ENCODE measurements at regions not wholly inside any gene's neighbourhood (a gene's known extent, or its start where the extent isn't known, plus 50 kb on each side); places are given as distances from the start of the nearest gene placed in this dataset.

GRCh38 chr14:84782902-84783301 lies 747.0 kb upstream of the FLRT2 start:
- TF ChIP-seq EZH2 (IDR thresholded peaks at IDR 0.05; ENCODE audit: insufficient read depth, poor library complexity, severe bottlenecking) (no peak), EZH2phosphoT487 (IDR thresholded peaks at IDR 0.05; ENCODE audit: insufficient read depth, low read depth) (no peak)

GRCh38 chr14:84783511-84783910 lies 746.4 kb upstream of the FLRT2 start:
- H3K4me1 ChIP-seq (ENCODE audit: insufficient read depth): no peaks in the 10 kb centered on the region
- no peak overlapping the region for H3K9ac ChIP-seq
- H3F3A ChIP-seq (ENCODE audit: insufficient read depth): no peaks in the 10 kb centered on the region
- H2AFZ ChIP-seq: no peak overlapping the region
- TF ChIP-seq EZH2 (IDR thresholded peaks at IDR 0.05; ENCODE audit: insufficient read depth, poor library complexity, severe bottlenecking) (no peak), EZH2phosphoT487 (IDR thresholded peaks at IDR 0.05; ENCODE audit: insufficient read depth, low read depth) (no peak)
- no peak overlapping the region for H3K4me3 ChIP-seq
- H3K27ac ChIP-seq: no peak overlapping the region
- H3K27me3 ChIP-seq (replicated peaks; ENCODE audit: insufficient read depth): no peaks in the 10 kb centered on the region
- no peaks in the 10 kb centered on the region for H3K36me3 ChIP-seq (ENCODE audit: low read depth)
- in situ Hi-C loops (cut with MboI): no loop called here
- no peaks in the 10 kb centered on the region for H4K20me1 ChIP-seq (ENCODE audit: insufficient read depth)
- DNase-seq: no peak
- 0 to 16% methylated on average over 1 of the region's 1 CpG for WGBS, 2 experiments (ENCODE audit: low coverage in 1 of 2, low lambda C conversion rate in 2 of 2, missing lambda C conversion rate in 2 of 2)
- no peaks in the 10 kb centered on the region for H3K79me2 ChIP-seq (ENCODE audit: insufficient read depth)
- no peaks in the 10 kb centered on the region for H3K9me2 ChIP-seq (ENCODE audit: insufficient read depth)
- H3K9me3 ChIP-seq (ENCODE audit: low read depth): no peaks in the 10 kb centered on the region
- no peak overlapping the region for H3K4me2 ChIP-seq (ENCODE audit: unreplicated experiment)

More at GRCh38 chr14:84782902-84783301, 747.0 kb upstream of the FLRT2 start:
- no peak overlapping the region for H3K9ac ChIP-seq
- no peaks in the 10 kb centered on the region for H3K36me3 ChIP-seq (ENCODE audit: low read depth)
- no peaks in the 10 kb centered on the region for H3F3A ChIP-seq (ENCODE audit: insufficient read depth)
- no peaks in the 10 kb centered on the region for H3K27me3 ChIP-seq (replicated peaks; ENCODE audit: insufficient read depth)
- H3K27ac ChIP-seq: no peak overlapping the region
- H4K20me1 ChIP-seq (ENCODE audit: insufficient read depth): no peaks in the 10 kb centered on the region
- H3K4me1 ChIP-seq (ENCODE audit: insufficient read depth): no peaks in the 10 kb centered on the region
- no peak overlapping the region for H2AFZ ChIP-seq
- H3K79me2 ChIP-seq (ENCODE audit: insufficient read depth): no peaks in the 10 kb centered on the region
- no peak overlapping the region for H3K4me3 ChIP-seq
- in situ Hi-C loops (cut with MboI): no loop called here
- no peak for DNase-seq
- WGBS, 2 experiments (ENCODE audit: low coverage in 1 of 2, low lambda C conversion rate in 2 of 2, missing lambda C conversion rate in 2 of 2): 4 to 5% methylated on average over 1 of the region's 1 CpG
- H3K9me3 ChIP-seq (ENCODE audit: low read depth): no peaks in the 10 kb centered on the region
- H3K4me2 ChIP-seq (ENCODE audit: unreplicated experiment): no peak overlapping the region
- H3K9me2 ChIP-seq (ENCODE audit: insufficient read depth): no peaks in the 10 kb centered on the region

GRCh38 chr14:84785996-84786395 lies 743.9 kb upstream of the FLRT2 start:
- DNase-seq: no peak
- in situ Hi-C loops (cut with MboI): no loop called here
- no peaks in the 10 kb centered on the region for H3K36me3 ChIP-seq (ENCODE audit: low read depth)
- H3K79me2 ChIP-seq (ENCODE audit: insufficient read depth): no peaks in the 10 kb centered on the region
- H3K4me3 ChIP-seq: no peak overlapping the region
- no peak overlapping the region for H3K9ac ChIP-seq
- no peaks in the 10 kb centered on the region for H4K20me1 ChIP-seq (ENCODE audit: insufficient read depth)
- H3K4me2 ChIP-seq (ENCODE audit: unreplicated experiment): no peak overlapping the region
- no peak overlapping the region for H3K27ac ChIP-seq
- no peaks in the 10 kb centered on the region for H3K9me3 ChIP-seq (ENCODE audit: low read depth)
- H3K9me2 ChIP-seq (ENCODE audit: insufficient read depth): no peaks in the 10 kb centered on the region
- H3F3A ChIP-seq (ENCODE audit: insufficient read depth): no peaks in the 10 kb centered on the region
- TF ChIP-seq EZH2 (IDR thresholded peaks at IDR 0.05; ENCODE audit: insufficient read depth, poor library complexity, severe bottlenecking): no peak
- no peaks in the 10 kb centered on the region for H3K4me1 ChIP-seq (ENCODE audit: insufficient read depth)
- no peaks in the 10 kb centered on the region for H3K27me3 ChIP-seq (replicated peaks; ENCODE audit: insufficient read depth)
- H2AFZ ChIP-seq: no peak overlapping the region

GRCh38 chr14:84789012-84789411 lies 740.9 kb upstream of the FLRT2 start:
- no peak overlapping the region for H3K4me2 ChIP-seq (ENCODE audit: unreplicated experiment)

GRCh38 chr14:84792722-84793410 lies 737.1 kb upstream of the FLRT2 start:
- in situ Hi-C loops (cut with MboI): no loop called here
- Histone ChIP-seq H4K20me1 (ENCODE audit: insufficient read depth) (no peaks in the 10 kb centered on the region), H3K79me2 (ENCODE audit: insufficient read depth) (no peaks in the 10 kb centered on the region), H3K9me3 (ENCODE audit: low read depth) (no peaks in the 10 kb centered on the region), H3K9ac (no peak overlapping the region), H3K4me3 (no peak overlapping the region), H3K4me1 (ENCODE audit: insufficient read depth) (no peaks in the 10 kb centered on the region), H2AFZ (no peak overlapping the region), H3K27me3 (replicated peaks; ENCODE audit: insufficient read depth) (no peaks in the 10 kb centered on the region), H3K36me3 (ENCODE audit: low read depth) (no peaks in the 10 kb centered on the region), H3K27ac (no peak overlapping the region), H3F3A (ENCODE audit: insufficient read depth) (no peaks in the 10 kb centered on the region), H3K4me2 (ENCODE audit: unreplicated experiment) (no peak overlapping the region), H3K9me2 (ENCODE audit: insufficient read depth) (no peaks in the 10 kb centered on the region)
- TF ChIP-seq EZH2 (IDR thresholded peaks at IDR 0.05; ENCODE audit: insufficient read depth, poor library complexity, severe bottlenecking): no peak
- TF ChIP-seq EZH2phosphoT487 (IDR thresholded peaks at IDR 0.05; ENCODE audit: insufficient read depth, low read depth): no peak
- 41 to 43% methylated on average over 4 of the region's 4 CpGs for WGBS, 2 experiments (ENCODE audit: low coverage in 1 of 2, low lambda C conversion rate in 2 of 2, missing lambda C conversion rate in 2 of 2)
- DNase-seq: no peak

More at GRCh38 chr14:84789012-84789411, 740.9 kb upstream of the FLRT2 start:
- Histone ChIP-seq H3K36me3 (ENCODE audit: low read depth) (no peaks in the 10 kb centered on the region), H3K27me3 (replicated peaks; ENCODE audit: insufficient read depth) (no peaks in the 10 kb centered on the region), H4K20me1 (ENCODE audit: insufficient read depth) (no peaks in the 10 kb centered on the region), H3K9me3 (ENCODE audit: low read depth) (no peaks in the 10 kb centered on the region), H3K27ac (no peak overlapping the region), H3K4me1 (ENCODE audit: insufficient read depth) (no peaks in the 10 kb centered on the region), H3K9me2 (ENCODE audit: insufficient read depth) (no peaks in the 10 kb centered on the region), H3K79me2 (ENCODE audit: insufficient read depth) (no peaks in the 10 kb centered on the region), H3F3A (ENCODE audit: insufficient read depth) (no peaks in the 10 kb centered on the region), H3K4me3 (no peak overlapping the region), H3K9ac (no peak overlapping the region), H2AFZ (no peak overlapping the region)
- WGBS, 2 experiments (ENCODE audit: low coverage in 1 of 2, low lambda C conversion rate in 2 of 2, missing lambda C conversion rate in 2 of 2): 44 to 47% methylated on average over 1 of the region's 1 CpG
- in situ Hi-C loops (cut with MboI): no loop called here
- no peak for DNase-seq
- TF ChIP-seq EZH2 (IDR thresholded peaks at IDR 0.05; ENCODE audit: insufficient read depth, poor library complexity, severe bottlenecking): no peak
- no peak for TF ChIP-seq EZH2phosphoT487 (IDR thresholded peaks at IDR 0.05; ENCODE audit: insufficient read depth, low read depth)
